Mesendoderm (in vitro differentiated cells): ENCODE measurements at regions not wholly inside any gene's neighbourhood (a gene's known extent, or its start where the extent isn't known, plus 50 kb on each side); places are given as distances from the start of the nearest gene placed in this dataset.

ENCODE experiments used
- DNase-seq: peaks from one replicate; pipeline ENCODE4 v3.0.0; 2013
- H2AK5ac ChIP-seq: 2 replicates; pipeline ENCODE4 v1.6.1; 2013; ENCODE audit warnings: low read length, inconsistent platforms
- H2BK120ac ChIP-seq: 2 replicates; pipeline ENCODE4 v1.6.1; 2013; ENCODE audit warnings: low read depth, mild to moderate bottlenecking, low read length, moderate library complexity, mixed read lengths
- H2BK15ac ChIP-seq: replicated peaks from 2 replicates; pipeline ENCODE4 v1.6.1; 2013; ENCODE audit warnings: low read depth, mild to moderate bottlenecking, moderate library complexity
- H2BK5ac ChIP-seq: 2 replicates; pipeline ENCODE4 v1.6.1; 2013; ENCODE audit warnings: low read length, inconsistent platforms
- H3K18ac ChIP-seq: 2 replicates; pipeline ENCODE4 v1.6.1; 2013; ENCODE audit warnings: mild to moderate bottlenecking, low read length, mixed read lengths
- H3K23ac ChIP-seq: one replicate; pipeline ENCODE4 v1.6.1; 2013; ENCODE audit warnings: low read length
- H3K27ac ChIP-seq: 2 replicates; pipeline ENCODE4 v1.5.1; 2013; ENCODE audit warnings: low read depth, mild to moderate bottlenecking, inconsistent platforms, low read length, moderate library complexity
- H3K27me3 ChIP-seq: 2 replicates; pipeline ENCODE4 v1.6.1; 2013; ENCODE audit warnings: low read length, control low read depth, mild to moderate bottlenecking, inconsistent platforms; ENCODE audit not compliant: insufficient read depth, poor library complexity
- H3K36me3 ChIP-seq: 2 replicates; pipeline ENCODE4 v1.6.1; 2013; ENCODE audit warnings: low read length, inconsistent platforms; ENCODE audit not compliant: control insufficient read depth, insufficient read depth
- H3K4ac ChIP-seq: one replicate; pipeline ENCODE4 v1.6.1; 2013; ENCODE audit warnings: low read depth, mild to moderate bottlenecking, low read length, moderate library complexity
- H3K4me1 ChIP-seq: 2 replicates; pipeline ENCODE4 v1.6.1; 2013; ENCODE audit warnings: low read depth, low read length, inconsistent platforms; ENCODE audit not compliant: control insufficient read depth
- H3K4me2 ChIP-seq: 2 replicates; pipeline ENCODE4 v1.6.1; 2013; ENCODE audit warnings: low read length
- H3K4me3 ChIP-seq: 2 replicates; pipeline ENCODE4 v1.5.1; 2013; ENCODE audit warnings: mild to moderate bottlenecking, low read length
- H3K56ac ChIP-seq: one replicate; pipeline ENCODE4 v1.6.1; 2013; ENCODE audit warnings: low read length
- H3K79me1 ChIP-seq: 2 replicates; pipeline ENCODE4 v1.6.1; 2013; ENCODE audit warnings: low read length, inconsistent platforms
- H3K79me2 ChIP-seq: 2 replicates; pipeline ENCODE4 v1.6.1; 2013; ENCODE audit warnings: mild to moderate bottlenecking, low read length; ENCODE audit not compliant: control insufficient read depth, insufficient read depth
- H3K9ac ChIP-seq: 2 replicates; pipeline ENCODE4 v1.6.1; 2013; ENCODE audit warnings: low read length, inconsistent platforms
- H4K5ac ChIP-seq: one replicate; pipeline ENCODE4 v1.6.1; 2013; ENCODE audit warnings: low read length
- H4K8ac ChIP-seq: one replicate; pipeline ENCODE4 v1.6.1; 2013; ENCODE audit warnings: low read depth, mild to moderate bottlenecking, control low read depth, low read length, moderate library complexity
- WGBS: extraction: QIAGEN DNeasy Blood & Tissue Kit; methylation state at CpG from one replicate; pipeline ENCODE4 v1.1.7; 2013; ENCODE audit warnings: low lambda C conversion rate, missing lambda C conversion rate; ENCODE audit not compliant: insufficient coverage; ENCODE audit errors: extremely low coverage; 5-methylcytosine and 5-hydroxymethylcytosine counted together

GRCh38 chr6:82571455-82571854, 207.8 kb downstream of the TPBG start:
- no peak overlapping the region for H2BK120ac ChIP-seq
- H3K27me3 ChIP-seq = no peaks in the 10 kb centered on the region

GRCh38 chr6:82573254-82573972, 209.8 kb downstream of the TPBG start:
- H3K9ac ChIP-seq = no peak overlapping the region
- no CpG with 5 or more reads among the region's 3 CpGs for WGBS
- H3K56ac ChIP-seq = no peak overlapping the region
- no peaks in the 10 kb centered on the region for H3K79me2 ChIP-seq
- H3K36me3 ChIP-seq = no peaks in the 10 kb centered on the region
- no peak for DNase-seq
- no peak overlapping the region for H3K23ac ChIP-seq
- H2BK15ac ChIP-seq = no peak overlapping the region
- H4K8ac ChIP-seq = no peak overlapping the region
- H3K18ac ChIP-seq = no peak overlapping the region
- no peak overlapping the region for H2BK5ac ChIP-seq
- H3K27ac ChIP-seq = no peak overlapping the region
- no peak overlapping the region for H4K5ac ChIP-seq
- H3K4ac ChIP-seq = no peak overlapping the region
- H2AK5ac ChIP-seq = no peak overlapping the region
- H3K4me3 ChIP-seq = no peak overlapping the region
- no peaks in the 10 kb centered on the region for H3K4me1 ChIP-seq
- no peaks in the 10 kb centered on the region for H3K27me3 ChIP-seq
- H3K4me2 ChIP-seq = no peak overlapping the region
- no peaks in the 10 kb centered on the region for H3K79me1 ChIP-seq
- H2BK120ac ChIP-seq = no peak overlapping the region

More at GRCh38 chr6:82571455-82571854, 207.8 kb downstream of the TPBG start:
- Histone ChIP-seq H3K4me1 (no peaks in the 10 kb centered on the region), H3K23ac (no peak overlapping the region), H2BK5ac (no peak overlapping the region), H3K36me3 (no peaks in the 10 kb centered on the region), H4K8ac (no peak overlapping the region), H2AK5ac (no peak overlapping the region), H3K4me3 (no peak overlapping the region), H3K18ac (no peak overlapping the region), H2BK15ac (no peak overlapping the region), H4K5ac (no peak overlapping the region), H3K79me1 (no peaks in the 10 kb centered on the region), H3K56ac (no peak overlapping the region), H3K4me2 (no peak overlapping the region), H3K79me2 (no peaks in the 10 kb centered on the region), H3K27ac (no peak overlapping the region), H3K9ac (no peak overlapping the region), H3K4ac (no peak overlapping the region)
- no CpG with 5 or more reads among the region's 2 CpGs for WGBS
- no peak for DNase-seq

DNA sequence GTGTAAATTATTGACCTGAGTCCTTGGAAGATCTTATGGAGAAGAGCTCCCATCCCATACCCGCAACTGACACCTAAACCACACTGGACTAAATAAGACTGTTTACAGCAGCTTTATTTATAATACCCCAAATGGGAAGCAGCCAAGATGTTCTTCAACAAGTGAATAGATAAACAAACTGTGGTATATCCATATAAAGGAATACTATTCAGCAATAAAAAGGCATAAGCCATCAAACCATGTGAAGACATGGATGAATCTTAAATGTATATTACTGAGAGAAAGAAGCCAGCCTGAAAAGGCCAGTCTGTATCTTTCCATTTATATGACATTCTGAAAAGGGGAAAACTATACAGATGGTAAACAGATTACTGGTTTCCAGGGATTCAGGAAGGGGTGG, 212.7 kb downstream of the TPBG start:
- H4K5ac ChIP-seq = no peak overlapping the region
- H3K27ac ChIP-seq = no peak overlapping the region
- H3K56ac ChIP-seq = no peak overlapping the region
- H3K9ac ChIP-seq = no peak overlapping the region
- H3K4ac ChIP-seq = no peak overlapping the region
- H3K4me2 ChIP-seq = no peak overlapping the region
- no peak overlapping the region for H2BK120ac ChIP-seq
- no peaks in the 10 kb centered on the region for H3K79me2 ChIP-seq
- no peak overlapping the region for H3K18ac ChIP-seq
- no peaks in the 10 kb centered on the region for H3K27me3 ChIP-seq
- H2AK5ac ChIP-seq = no peak overlapping the region
- H3K79me1 ChIP-seq = no peaks in the 10 kb centered on the region
- no peaks in the 10 kb centered on the region for H3K4me1 ChIP-seq
- H3K36me3 ChIP-seq = no peaks in the 10 kb centered on the region
- DNase-seq = no peak
- H4K8ac ChIP-seq = no peak overlapping the region
- WGBS = no CpG with 5 or more reads among the region's 1 CpG
- H2BK15ac ChIP-seq = no peak overlapping the region
- H3K4me3 ChIP-seq = no peak overlapping the region
- H3K23ac ChIP-seq = no peak overlapping the region
- H2BK5ac ChIP-seq = no peak overlapping the region

- Histone ChIP-seq H3K36me3 (no peaks in the 10 kb centered on the region), H3K56ac (no peak overlapping the region), H3K18ac (no peak overlapping the region), H4K5ac (no peak overlapping the region), H2AK5ac (no peak overlapping the region), H3K23ac (no peak overlapping the region), H3K9ac (no peak overlapping the region), H3K4me3 (no peak overlapping the region), H3K4me2 (no peak overlapping the region), H3K79me1 (no peaks in the 10 kb centered on the region), H4K8ac (no peak overlapping the region), H3K27ac (no peak overlapping the region), H3K4ac (no peak overlapping the region), H3K79me2 (no peaks in the 10 kb centered on the region), H3K4me1 (no peaks in the 10 kb centered on the region), H2BK15ac (no peak overlapping the region), H2BK120ac (no peak overlapping the region), H2BK5ac (no peak overlapping the region), H3K27me3 (no peaks in the 10 kb centered on the region)
- DNase-seq = no peak
- no CpG with 5 or more reads among the region's 6 CpGs for WGBS
Measured at GRCh38 chr6:82584194-82584695, 220.6 kb downstream of the TPBG start.

- WGBS = no CpG with 5 or more reads among the region's 3 CpGs
- no peak overlapping the region for H3K4me2 ChIP-seq
Measured at GRCh38 chr6:82584856-82585255, 221.2 kb downstream of the TPBG start.

GRCh38 chr6:82588020-82588419, 224.4 kb downstream of the TPBG start:
- Histone ChIP-seq H3K79me1 (no peaks in the 10 kb centered on the region), H2BK120ac (no peak overlapping the region), H3K23ac (no peak overlapping the region), H4K8ac (no peak overlapping the region), H2BK15ac (no peak overlapping the region), H3K18ac (no peak overlapping the region), H3K4ac (no peak overlapping the region), H2BK5ac (no peak overlapping the region), H4K5ac (no peak overlapping the region), H3K79me2 (no peaks in the 10 kb centered on the region), H3K4me2 (no peak overlapping the region), H3K56ac (no peak overlapping the region), H2AK5ac (no peak overlapping the region), H3K27me3 (no peaks in the 10 kb centered on the region), H3K4me3 (no peak overlapping the region), H3K27ac (no peak overlapping the region), H3K36me3 (no peaks in the 10 kb centered on the region), H3K9ac (no peak overlapping the region), H3K4me1 (no peaks in the 10 kb centered on the region)
- peak; percentile 7 for DNase-seq
- WGBS = no CpG with 5 or more reads among the region's 3 CpGs

More at GRCh38 chr6:82584856-82585255, 221.2 kb downstream of the TPBG start:
- Histone ChIP-seq H3K4me1 (no peaks in the 10 kb centered on the region), H2BK15ac (no peak overlapping the region), H2BK120ac (no peak overlapping the region), H3K79me2 (no peaks in the 10 kb centered on the region), H3K4ac (no peak overlapping the region), H3K36me3 (no peaks in the 10 kb centered on the region), H3K18ac (no peak overlapping the region), H3K23ac (no peak overlapping the region), H4K5ac (no peak overlapping the region), H3K4me3 (no peak overlapping the region), H3K56ac (no peak overlapping the region), H2AK5ac (no peak overlapping the region), H3K27ac (no peak overlapping the region), H4K8ac (no peak overlapping the region), H3K79me1 (no peaks in the 10 kb centered on the region), H3K27me3 (no peaks in the 10 kb centered on the region), H2BK5ac (no peak overlapping the region), H3K9ac (no peak overlapping the region)
- DNase-seq = no peak
